Endothelial cell of umbilical vein (primary cell): ENCODE measurements at regions not wholly inside any gene's neighbourhood (a gene's known extent, or its start where the extent isn't known, plus 50 kb on each side); places are given as distances from the start of the nearest gene placed in this dataset.

ENCODE experiments used
- BruUV-seq: library from RNA; stranded (reverse); fragments of 400-500 nt; replicated peaks from 2 replicates; lab custom pipeline; 2021; lab: Mats Ljungman, UMichigan
- CTCF ChIA-PET: fragments of 300-600, 350-600 bp; sonication (Branson Sonifier 250); formaldehyde crosslinking; loops from one replicate; lab custom pipeline; 2021; ENCODE audit warnings: antibody characterized with exemption, inconsistent platforms; lab: Charles Lee
- POLR2A ChIA-PET: fragments of 300-600, 350-600 bp; sonication (Branson Sonifier 250); formaldehyde crosslinking; loops from one replicate; lab custom pipeline; 2021; ENCODE audit warnings: antibody characterized with exemption, inconsistent platforms; lab: Charles Lee
- DNase-seq: peaks from one replicate; pipeline ENCODE4 v3.0.0-alpha.2; 2011; ENCODE audit warnings: low read depth, low spot score
- FAIRE-seq: peaks from 2 replicates; lab custom pipeline; 2011; peaks lifted over from hg19 to GRCh38; lab: Jason Lieb, UNC
- H2AFZ ChIP-seq: 2 replicates; pipeline ENCODE4 v1.6.0; 2012; ENCODE audit warnings: low read depth, low read length, control low read depth, inconsistent platforms
- H3K27ac ChIP-seq: 2 replicates; pipeline ENCODE4 v1.5.1; 2011; ENCODE audit warnings: low read depth, mild to moderate bottlenecking, control low read depth, low read length, moderate library complexity; ENCODE audit not compliant: insufficient read depth
- H3K27me3 ChIP-seq, 2 experiments: 2 replicates each; pipeline versions ENCODE4 v1.6.0 to v1.6.1; 2011; ENCODE audit warnings: low read length in 2 of 2, mixed read lengths in 1 of 2; ENCODE audit not compliant: control insufficient read depth in 2 of 2, insufficient read depth in 2 of 2
- H3K36me3 ChIP-seq, 2 experiments: 2 replicates in 1 of 2; 3 replicates in 1 of 2; pipeline ENCODE4 v1.5.1; 2011; ENCODE audit warnings: low read length in 2 of 2, mild to moderate bottlenecking in 1 of 2, moderate library complexity in 1 of 2; ENCODE audit not compliant: control insufficient read depth in 2 of 2, insufficient read depth in 2 of 2; ENCODE audit errors: extremely low read depth in 1 of 2
- H3K4me1 ChIP-seq: 3 replicates; pipeline ENCODE4 v1.5.1; 2011; ENCODE audit warnings: mild to moderate bottlenecking, low read length; ENCODE audit not compliant: control insufficient read depth, insufficient read depth; ENCODE audit errors: extremely low read depth
- H3K4me2 ChIP-seq: 2 replicates; pipeline ENCODE4 v1.6.1; 2011; ENCODE audit warnings: low read length, control low read depth, mixed read lengths; ENCODE audit not compliant: insufficient read depth
- H3K4me3 ChIP-seq, 3 experiments: fragments of 200-600 bp in 1 of 3; sonication (generic), shearing (Covaris generic) in 1 of 3; replicated peaks in 1 of 3; 2 replicates each; pipeline ENCODE4 v1.5.1; 2011 to 2016; ENCODE audit warnings: control low read depth in 3 of 3, low read length in 3 of 3, mild to moderate bottlenecking in 2 of 3, inconsistent platforms in 1 of 3, low read depth in 1 of 3, moderate library complexity in 1 of 3; ENCODE audit not compliant: insufficient read depth in 1 of 3
- H3K79me2 ChIP-seq: 2 replicates; pipeline ENCODE4 v1.6.0; 2012; ENCODE audit warnings: low read length, inconsistent platforms; ENCODE audit not compliant: control insufficient read depth, insufficient read depth
- H3K9ac ChIP-seq: replicated peaks from 2 replicates; pipeline ENCODE3; 2011; ENCODE audit warnings: low read length, control low read depth; ENCODE audit not compliant: insufficient read depth; ENCODE audit errors: extremely low read depth
- H3K9me1 ChIP-seq: replicated peaks from 3 replicates; pipeline ENCODE4 v1.6.0; 2011; ENCODE audit warnings: mild to moderate bottlenecking, low read length; ENCODE audit not compliant: control insufficient read depth, insufficient read depth; ENCODE audit errors: extremely low read depth
- H3K9me3 ChIP-seq: replicated peaks from 2 replicates; pipeline ENCODE4 v1.5.1; 2012; ENCODE audit warnings: low read length, inconsistent platforms; ENCODE audit not compliant: control insufficient read depth, insufficient read depth
- H4K20me1 ChIP-seq: replicated peaks from 2 replicates; pipeline ENCODE3; 2011; ENCODE audit warnings: mild to moderate bottlenecking, low read length; ENCODE audit not compliant: control insufficient read depth, insufficient read depth; ENCODE audit errors: extremely low read depth
- CTCF ChIP-seq, 2 donors: IDR thresholded peaks; 1 replicate in 1 of 2; 2 replicates in 1 of 2; pipeline ENCODE4 v1.5.1; 2011; ENCODE audit warnings: low read length in 2 of 2, mild to moderate bottlenecking in 2 of 2, moderate library complexity in 2 of 2, control low read depth in 1 of 2, inconsistent platforms in 1 of 2, low read depth in 1 of 2; ENCODE audit not compliant: insufficient read depth in 1 of 2; ENCODE audit errors: extremely low read depth in 1 of 2
- EZH2 ChIP-seq: IDR thresholded peaks from 2 replicates; pipeline ENCODE4 v1.6.1; 2012; ENCODE audit warnings: borderline replicate concordance, low read depth, mild to moderate bottlenecking, moderate library complexity, low read length, inconsistent platforms; ENCODE audit not compliant: severe bottlenecking
- FOS ChIP-seq: IDR thresholded peaks from 2 replicates; pipeline ENCODE4 v1.6.1; 2011; ENCODE audit warnings: mild to moderate bottlenecking, low read length, moderate library complexity, borderline replicate concordance; ENCODE audit not compliant: insufficient read depth
- GATA2 ChIP-seq: IDR thresholded peaks from 2 replicates; pipeline ENCODE4 v1.7.0; 2011; ENCODE audit warnings: low read depth, mild to moderate bottlenecking, moderate library complexity, mixed read lengths, low read length; ENCODE audit not compliant: insufficient read length, insufficient read depth
- JUN ChIP-seq: IDR thresholded peaks from 2 replicates; pipeline ENCODE4 v1.6.1; 2011; ENCODE audit warnings: borderline replicate concordance, low read depth; ENCODE audit not compliant: insufficient read length, insufficient read depth
- MAX ChIP-seq: IDR thresholded peaks from 2 replicates; pipeline ENCODE4 v1.6.1; 2011; ENCODE audit not compliant: insufficient read depth, insufficient read length
- MYC ChIP-seq: IDR thresholded peaks from one replicate; pipeline ENCODE4 v1.6.1; 2011; ENCODE audit warnings: mild to moderate bottlenecking, low read depth, low read length
- POLR2A ChIP-seq: IDR thresholded peaks from 2 replicates; pipeline ENCODE4 v1.6.1; 2012; ENCODE audit warnings: low read depth, mild to moderate bottlenecking, control low read depth, low read length
- POLR2AphosphoS5 ChIP-seq: IDR thresholded peaks from 2 replicates; pipeline ENCODE4 v1.6.1; 2012; ENCODE audit warnings: low read depth, mild to moderate bottlenecking, control low read depth, low read length, moderate library complexity; ENCODE audit not compliant: insufficient read depth
- dilution Hi-C: fragments of 300-500 bp; cut with MboI; formaldehyde crosslinking; loops from one replicate; pipeline ENCODE4 v1.15.0; 2019; ENCODE audit warnings: low sequenced_read_pairs; ENCODE audit not compliant: extremely low pct_ligation_motif_present
- intact Hi-C: fragments of 100-400 bp; cut with micrococcal nuclease; formaldehyde crosslinking; loops from one replicate; pipeline ENCODE4 v1.10.0; 2022

GRCh38 chr6:74259981-74260380, 564.0 kb downstream of the CD109 start:
- H3K27ac ChIP-seq, result no peak overlapping the region
- H3K9me1 ChIP-seq, result peaks cover 2% of the 10 kb centered on the region
- no peak overlapping the region for H3K4me2 ChIP-seq
- BruUV-seq, result no TSS peak
- no peaks in the 10 kb centered on the region for H3K79me2 ChIP-seq
- CTCF ChIA-PET, result interaction anchor here (1.4 kb wide), 1 partner anchor 26 kb away, joined by 3 read pairs; no protein-coding TSS in a partner anchor
- intact Hi-C loops (loop anchor here (10.0 kb wide), 1 partner anchor 305 kb away; no protein-coding TSS in a partner anchor), dilution Hi-C loops (no loop called here)
- H3K9me3 ChIP-seq, result no peaks in the 10 kb centered on the region
- no peak overlapping the region for H2AFZ ChIP-seq
- DNase-seq (no peak), FAIRE-seq (no peak)
- H4K20me1 ChIP-seq, result no peaks in the 10 kb centered on the region
- no peaks in the 10 kb centered on the region for H3K36me3 ChIP-seq
- H3K27me3 ChIP-seq, result no peaks in the 10 kb centered on the region
- no peak overlapping the region for H3K4me3 ChIP-seq
- TF ChIP-seq JUN (no peak), MYC (no peak), GATA2 (no peak), POLR2AphosphoS5 (no peak), EZH2 (no peak), FOS (no peak), MAX (no peak), POLR2A (no peak), CTCF (IDR thresholded peaks at IDR 0.05; ENCODE audit: extremely low read depth in 1 of 2, insufficient read depth in 1 of 2, low read depth in 1 of 2, low read length in 2 of 2) (no peak)
- no peak overlapping the region for H3K9ac ChIP-seq
- no peaks in the 10 kb centered on the region for H3K4me1 ChIP-seq
- POLR2A ChIA-PET, result no interaction called here
